Astrocyte (in vitro differentiated cells and primary cell): ENCODE measurements at regions not wholly inside any gene's neighbourhood (a gene's known extent, or its start where the extent isn't known, plus 50 kb on each side); places are given as distances from the start of the nearest gene placed in this dataset.

Source experiments
- DNase-seq: peaks from one replicate; pipeline ENCODE4 v3.0.0-alpha.2; 2010; ENCODE audit warnings: low read depth
- FAIRE-seq: peaks from 2 replicates; lab custom pipeline; 2011; peaks lifted over from hg19 to GRCh38; lab: Jason Lieb, UNC
- H2AFZ ChIP-seq: 2 replicates; pipeline ENCODE4 v1.6.0; 2012; ENCODE audit warnings: low read depth, low read length, inconsistent platforms
- H3K27ac ChIP-seq: 2 replicates; pipeline ENCODE4 v1.5.1; 2011; ENCODE audit warnings: low read depth, low read length, inconsistent platforms
- H3K27me3 ChIP-seq: 2 replicates; pipeline ENCODE4 v1.6.0; 2011; ENCODE audit warnings: low read length, inconsistent platforms; ENCODE audit not compliant: insufficient read depth
- H3K36me3 ChIP-seq: 2 replicates; pipeline ENCODE4 v1.5.1; 2011; ENCODE audit warnings: low read length, inconsistent platforms; ENCODE audit not compliant: insufficient read depth
- H3K4me1 ChIP-seq: 2 replicates; pipeline ENCODE4 v1.5.1; 2011; ENCODE audit warnings: low read length, inconsistent platforms; ENCODE audit not compliant: insufficient read depth
- H3K4me2 ChIP-seq: 2 replicates; pipeline ENCODE4 v1.6.0; 2012; ENCODE audit warnings: low read length, inconsistent platforms
- H3K4me3 ChIP-seq: 2 replicates; pipeline ENCODE4 v1.5.1; 2011; ENCODE audit warnings: low read depth, mild to moderate bottlenecking, low read length, inconsistent platforms; ENCODE audit not compliant: insufficient read depth
- H3K79me2 ChIP-seq: 2 replicates; pipeline ENCODE4 v1.6.0; 2012; ENCODE audit warnings: mild to moderate bottlenecking, low read length, inconsistent platforms; ENCODE audit not compliant: insufficient read depth
- H3K9ac ChIP-seq: 2 replicates; pipeline ENCODE4 v1.6.0; 2012; ENCODE audit warnings: mild to moderate bottlenecking, low read length, inconsistent platforms
- H3K9me3 ChIP-seq: 2 replicates; pipeline ENCODE4 v1.5.1; 2012; ENCODE audit warnings: low read depth, mild to moderate bottlenecking, low read length, inconsistent platforms; ENCODE audit not compliant: insufficient read depth
- H4K20me1 ChIP-seq: 2 replicates; pipeline ENCODE4 v1.6.0; 2012; ENCODE audit warnings: low read length, inconsistent platforms; ENCODE audit not compliant: insufficient read depth
- H3K27ac Mint-ChIP-seq: one replicate; pipeline ENCODE4 v1.8.0; 2021; ENCODE audit warnings: mild to moderate bottlenecking, mixed read lengths; ENCODE audit not compliant: unreplicated experiment
- H3K27me3 Mint-ChIP-seq: one replicate; pipeline ENCODE4 v1.8.0; 2021; ENCODE audit warnings: low read depth, mixed read lengths; ENCODE audit not compliant: unreplicated experiment
- H3K36me3 Mint-ChIP-seq: one replicate; pipeline ENCODE4 v1.8.0; 2021; ENCODE audit warnings: low read depth, mixed read lengths; ENCODE audit not compliant: unreplicated experiment
- H3K4me1 Mint-ChIP-seq: one replicate; pipeline ENCODE4 v1.8.0; 2021; ENCODE audit warnings: low read depth, mixed read lengths; ENCODE audit not compliant: unreplicated experiment
- H3K4me3 Mint-ChIP-seq: one replicate; pipeline ENCODE4 v1.8.0; 2021; ENCODE audit warnings: mild to moderate bottlenecking, moderate library complexity, mixed read lengths; ENCODE audit not compliant: unreplicated experiment
- H3K9me3 Mint-ChIP-seq: one replicate; pipeline ENCODE4 v1.8.0; 2021; ENCODE audit warnings: mild to moderate bottlenecking, mixed read lengths; ENCODE audit not compliant: unreplicated experiment
- EZH2 ChIP-seq: IDR thresholded peaks from 2 replicates; pipeline ENCODE4 v1.6.1; 2012; ENCODE audit warnings: mild to moderate bottlenecking, low read length, inconsistent platforms; ENCODE audit not compliant: insufficient read depth
- TF ChIP-seq, protein P1 (sequence below): IDR thresholded peaks from 2 replicates; pipeline ENCODE4 v1.5.1; 2011; ENCODE audit warnings: low read depth, mild to moderate bottlenecking, inconsistent platforms, low read length, moderate library complexity; ENCODE audit not compliant: insufficient read depth

DNA sequence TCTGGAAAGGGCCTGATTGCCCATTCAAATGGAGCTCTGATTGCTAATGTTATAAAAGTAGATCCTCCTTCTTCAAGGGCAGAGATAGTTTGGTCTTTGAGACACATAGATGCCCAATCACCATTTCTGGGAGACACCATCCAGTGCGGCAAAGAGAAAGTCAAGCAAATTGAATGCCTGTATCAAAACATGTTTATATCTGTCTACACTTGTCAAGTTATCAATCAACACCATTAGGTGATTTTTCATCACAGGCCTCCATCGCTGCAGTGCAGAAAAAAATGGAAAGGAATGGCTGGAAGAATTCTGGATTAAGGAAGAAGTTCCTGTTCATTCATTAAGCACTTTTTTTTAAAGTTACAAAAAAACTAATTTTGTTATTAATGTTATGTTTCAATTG lies 54.8 kb upstream of the ZFP64 start:
- H3K36me3 Mint-ChIP-seq, result no peaks in the 10 kb centered on the region
- H4K20me1 ChIP-seq, result no peaks in the 10 kb centered on the region
- no peak overlapping the region for H3K4me2 ChIP-seq
- H3K4me1 ChIP-seq, result no peaks in the 10 kb centered on the region
- peaks cover 2% of the 10 kb centered on the region for H3K27me3 Mint-ChIP-seq
- no peak overlapping the region for H3K4me3 Mint-ChIP-seq
- H3K9me3 Mint-ChIP-seq, result no peaks in the 10 kb centered on the region
- no peaks in the 10 kb centered on the region for H3K27me3 ChIP-seq
- peaks cover 4% of the 10 kb centered on the region for H3K9me3 ChIP-seq
- H3K36me3 ChIP-seq, result no peaks in the 10 kb centered on the region
- no peak overlapping the region for H3K9ac ChIP-seq
- H3K27ac Mint-ChIP-seq, result no peak overlapping the region
- FAIRE-seq (no peak), DNase-seq (no peak)
- no peak overlapping the region for H2AFZ ChIP-seq
- no peak overlapping the region for H3K4me3 ChIP-seq
- H3K27ac ChIP-seq, result no peak overlapping the region
- TF ChIP-seq, protein P1, sequence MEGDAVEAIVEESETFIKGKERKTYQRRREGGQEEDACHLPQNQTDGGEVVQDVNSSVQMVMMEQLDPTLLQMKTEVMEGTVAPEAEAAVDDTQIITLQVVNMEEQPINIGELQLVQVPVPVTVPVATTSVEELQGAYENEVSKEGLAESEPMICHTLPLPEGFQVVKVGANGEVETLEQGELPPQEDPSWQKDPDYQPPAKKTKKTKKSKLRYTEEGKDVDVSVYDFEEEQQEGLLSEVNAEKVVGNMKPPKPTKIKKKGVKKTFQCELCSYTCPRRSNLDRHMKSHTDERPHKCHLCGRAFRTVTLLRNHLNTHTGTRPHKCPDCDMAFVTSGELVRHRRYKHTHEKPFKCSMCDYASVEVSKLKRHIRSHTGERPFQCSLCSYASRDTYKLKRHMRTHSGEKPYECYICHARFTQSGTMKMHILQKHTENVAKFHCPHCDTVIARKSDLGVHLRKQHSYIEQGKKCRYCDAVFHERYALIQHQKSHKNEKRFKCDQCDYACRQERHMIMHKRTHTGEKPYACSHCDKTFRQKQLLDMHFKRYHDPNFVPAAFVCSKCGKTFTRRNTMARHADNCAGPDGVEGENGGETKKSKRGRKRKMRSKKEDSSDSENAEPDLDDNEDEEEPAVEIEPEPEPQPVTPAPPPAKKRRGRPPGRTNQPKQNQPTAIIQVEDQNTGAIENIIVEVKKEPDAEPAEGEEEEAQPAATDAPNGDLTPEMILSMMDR, result no peak
- TF ChIP-seq EZH2, result no peak
- H3K79me2 ChIP-seq, result no peaks in the 10 kb centered on the region
- no peaks in the 10 kb centered on the region for H3K4me1 Mint-ChIP-seq

DNA sequence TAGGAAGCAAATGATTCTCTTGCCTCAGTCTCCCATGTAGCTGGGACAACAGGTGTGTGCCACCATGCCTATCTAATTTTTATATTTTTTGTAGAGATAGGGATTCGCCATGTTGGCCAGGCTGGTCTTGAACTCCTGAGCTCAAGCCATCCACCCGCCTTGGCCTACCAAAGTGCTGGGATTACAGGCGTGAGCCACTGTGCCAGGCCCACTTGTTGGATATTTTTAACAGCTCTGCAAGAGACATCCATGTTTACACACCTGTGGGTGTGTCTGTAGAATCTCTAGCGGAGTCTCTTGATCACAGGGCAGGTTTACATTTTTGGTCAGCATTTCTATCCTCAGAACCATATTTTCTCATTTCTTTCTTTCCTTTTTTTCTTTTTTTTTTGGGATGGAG lies 53.1 kb upstream of the ZFP64 start:
- H3K9ac ChIP-seq, result no peak overlapping the region
- no peak for DNase-seq
- Mint-ChIP-seq H3K27me3 (peaks cover 2% of the 10 kb centered on the region), H3K36me3 (no peaks in the 10 kb centered on the region), H3K4me3 (no peak overlapping the region), H3K9me3 (no peaks in the 10 kb centered on the region), H3K27ac (no peak overlapping the region), H3K4me1 (no peaks in the 10 kb centered on the region)
- H3K4me1 ChIP-seq, result no peaks in the 10 kb centered on the region
- no peak overlapping the region for H3K4me2 ChIP-seq
- H3K9me3 ChIP-seq, result peaks cover 4% of the 10 kb centered on the region
- no peak overlapping the region for H3K4me3 ChIP-seq
- H4K20me1 ChIP-seq, result no peaks in the 10 kb centered on the region
- FAIRE-seq, result no peak
- no peaks in the 10 kb centered on the region for H3K36me3 ChIP-seq
- H3K27ac ChIP-seq, result no peak overlapping the region
- no peak overlapping the region for H2AFZ ChIP-seq
- TF ChIP-seq EZH2, result no peak
- TF ChIP-seq, protein P1, result no peak
- H3K27me3 ChIP-seq, result no peaks in the 10 kb centered on the region
- no peaks in the 10 kb centered on the region for H3K79me2 ChIP-seq

DNA sequence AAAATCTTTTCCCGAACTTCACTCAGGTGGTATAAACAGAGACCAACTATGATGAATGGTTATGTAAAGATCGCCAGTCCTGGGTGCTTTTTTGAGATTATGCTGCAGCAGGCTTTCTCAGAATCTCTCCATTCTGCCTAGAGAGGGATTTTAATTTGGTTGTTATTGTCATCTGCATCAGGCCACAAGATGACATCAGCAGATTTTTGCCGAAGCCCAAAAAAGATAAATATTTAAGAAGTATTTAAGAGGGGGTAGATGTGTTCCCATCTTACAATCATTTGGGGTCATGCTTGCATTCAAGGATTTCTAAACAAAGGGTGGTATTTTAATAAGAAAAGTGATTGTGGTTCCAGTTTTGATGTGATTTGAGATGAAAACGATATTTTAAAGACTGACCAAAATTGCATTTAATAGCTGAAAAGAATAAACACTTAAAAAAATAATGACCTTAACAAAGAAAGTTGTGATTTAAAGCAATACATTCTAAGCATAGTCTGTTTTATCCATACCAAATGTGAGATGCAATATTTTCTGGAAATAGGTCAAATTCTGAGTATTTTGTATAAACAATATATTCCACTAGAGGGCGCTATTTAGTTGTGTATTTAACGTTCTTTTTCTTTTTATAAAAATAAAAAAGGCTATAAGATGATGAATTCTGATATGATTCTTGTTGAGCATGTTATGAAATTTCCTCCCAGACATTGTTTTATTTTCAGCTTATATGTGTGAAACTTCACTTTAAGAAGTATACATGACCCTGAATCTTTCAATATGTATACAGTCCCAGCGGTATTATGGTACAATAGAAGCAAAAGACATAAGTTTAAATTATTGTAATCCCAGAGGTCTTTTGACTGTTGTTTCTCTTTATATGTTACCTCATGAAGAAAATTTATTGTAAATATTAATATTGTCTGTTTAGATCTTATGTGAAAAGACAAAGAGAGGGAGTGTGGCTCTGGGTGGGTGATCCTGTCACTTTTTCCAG lies 51.0 kb upstream of the ZFP64 start:
- Histone ChIP-seq H3K4me1 (no peaks in the 10 kb centered on the region), H3K79me2 (no peaks in the 10 kb centered on the region), H3K4me2 (no peak overlapping the region), H2AFZ (no peak overlapping the region), H4K20me1 (no peaks in the 10 kb centered on the region), H3K9ac (no peak overlapping the region), H3K36me3 (no peaks in the 10 kb centered on the region), H3K27me3 (no peaks in the 10 kb centered on the region), H3K9me3 (peaks cover 3% of the 10 kb centered on the region), H3K27ac (no peak overlapping the region), H3K4me3 (no peak overlapping the region)
- Mint-ChIP-seq H3K36me3 (no peaks in the 10 kb centered on the region), H3K4me1 (no peaks in the 10 kb centered on the region), H3K4me3 (no peak overlapping the region), H3K27ac (no peak overlapping the region), H3K9me3 (no peaks in the 10 kb centered on the region), H3K27me3 (peaks cover 5% of the 10 kb centered on the region)
- DNase-seq (no peak), FAIRE-seq (no peak)
- no peak for TF ChIP-seq EZH2
- TF ChIP-seq, protein P1, result peak; percentile 52
